NCI-H2171 (cell line): ENCODE measurements at regions not wholly inside any gene's neighbourhood (a gene's known extent, or its start where the extent isn't known, plus 50 kb on each side); places are given as distances from the start of the nearest gene placed in this dataset.

Source experiments
- DNase-seq: peaks from one replicate; lab custom pipeline; 2025; lab: John Stamatoyannopoulos, UW

GRCh38 chrX:137387646-137388045 is 178.3 kb upstream of the ZIC3 start:
- DNase-seq = no peak

- no peak for DNase-seq
Observed at GRCh38 chrX:137366018-137366633, 199.8 kb upstream of the ZIC3 start.

- no peak for DNase-seq
Observed at GRCh38 chrX:137363559-137363958, 202.4 kb upstream of the ZIC3 start.

- DNase-seq = no peak
Observed at GRCh38 chrX:137362583-137362982, 203.3 kb upstream of the ZIC3 start.

GRCh38 chrX:137354851-137355250 is 211.1 kb upstream of the ZIC3 start:
- no peak for DNase-seq

- no peak for DNase-seq
Observed at GRCh38 chrX:137353404-137353803, 212.5 kb upstream of the ZIC3 start.

- no peak for DNase-seq
Observed at GRCh38 chrX:137352101-137352660, 213.7 kb upstream of the ZIC3 start.

GRCh38 chrX:137342969-137343368 is 223.0 kb upstream of the ZIC3 start:
- no peak for DNase-seq

GRCh38 chrX:137313627-137314026 is 252.3 kb upstream of the ZIC3 start:
- no peak for DNase-seq

- DNase-seq = no peak
Observed at GRCh38 chrX:137305404-137305803, 260.5 kb upstream of the ZIC3 start.

- DNase-seq = no peak
Observed at GRCh38 chrX:137297167-137297566, 263.4 kb upstream of the GPR101 start.

GRCh38 chrX:137290011-137290410 is 256.2 kb upstream of the GPR101 start:
- DNase-seq = no peak

- DNase-seq = no peak
Observed at GRCh38 chrX:137287191-137287590, 253.4 kb upstream of the GPR101 start.

- no peak for DNase-seq
Observed at GRCh38 chrX:137286423-137286822, 252.6 kb upstream of the GPR101 start.

- DNase-seq = no peak
Observed at GRCh38 chrX:137278825-137279224, 245.0 kb upstream of the GPR101 start.

- no peak for DNase-seq
Observed at GRCh38 chrX:137263374-137263773, 229.6 kb upstream of the GPR101 start.

GRCh38 chrX:137245183-137245582 is 211.4 kb upstream of the GPR101 start:
- no peak for DNase-seq

- DNase-seq = no peak
Observed at GRCh38 chrX:137236837-137237236, 203.0 kb upstream of the GPR101 start.

GRCh38 chrX:137234651-137235402 is 201.0 kb upstream of the GPR101 start:
- no peak for DNase-seq

- no peak for DNase-seq
Observed at GRCh38 chrX:137233478-137233877, 199.7 kb upstream of the GPR101 start.

- DNase-seq = no peak
Observed at GRCh38 chrX:137227151-137227550, 193.4 kb upstream of the GPR101 start.

GRCh38 chrX:137215467-137215866 is 181.7 kb upstream of the GPR101 start:
- DNase-seq = no peak

- DNase-seq = no peak
Observed at GRCh38 chrX:137212078-137212632, 178.4 kb upstream of the GPR101 start.
